Small intestine (tissue), 7 donors: ENCODE measurements at regions not wholly inside any gene's neighbourhood (a gene's known extent, or its start where the extent isn't known, plus 50 kb on each side); places are given as distances from the start of the nearest gene placed in this dataset.
"Not testable (repeated sequence)": the region's sequence is repeated elsewhere in the genome, so short reads cannot be mapped to it uniquely, and the experiment has no call there.

ENCODE experiments used
- DNase-seq, 2 donors: peaks; one replicate each; pipeline versions ENCODE4 v3.0.0 to v3.0.0-alpha.2; 2013
- FAIRE-seq: peaks from 2 replicates; lab custom pipeline; 2012; peaks lifted over from hg19 to GRCh38; lab: Jason Lieb, UNC
- H3K27ac ChIP-seq, 3 donors: one replicate each; pipeline ENCODE4 v1.5.1; 2013; ENCODE audit warnings: low read length in 2 of 3, mild to moderate bottlenecking in 2 of 3, control low read depth in 1 of 3, inconsistent platforms in 1 of 3, low read depth in 1 of 3, moderate library complexity in 1 of 3
- H3K27me3 ChIP-seq, 3 donors: one replicate each; pipeline ENCODE4 v1.6.1; 2013; ENCODE audit warnings: low read length in 3 of 3, inconsistent platforms in 1 of 3; ENCODE audit not compliant: control insufficient read depth in 3 of 3, insufficient read depth in 3 of 3
- H3K36me3 ChIP-seq, 3 donors: one replicate each; pipeline ENCODE4 v1.6.1; 2013; ENCODE audit warnings: low read length in 3 of 3, inconsistent platforms in 1 of 3, low read depth in 1 of 3, mild to moderate bottlenecking in 1 of 3, moderate library complexity in 1 of 3; ENCODE audit not compliant: control insufficient read depth in 3 of 3, insufficient read depth in 2 of 3
- H3K4me1 ChIP-seq, 3 donors: one replicate each; pipeline ENCODE4 v1.6.1; 2013; ENCODE audit warnings: low read length in 2 of 3, inconsistent platforms in 1 of 3, low read depth in 1 of 3, mild to moderate bottlenecking in 1 of 3, moderate library complexity in 1 of 3; ENCODE audit not compliant: control insufficient read depth in 3 of 3, insufficient read depth in 2 of 3
- H3K4me3 ChIP-seq, 3 donors: one replicate each; pipeline ENCODE4 v1.5.1; 2013; ENCODE audit warnings: low read length in 3 of 3, control low read depth in 1 of 3, inconsistent platforms in 1 of 3, low read depth in 1 of 3, mild to moderate bottlenecking in 1 of 3, moderate library complexity in 1 of 3
- H3K9me3 ChIP-seq, 2 donors: one replicate each; pipeline ENCODE4 v1.6.1; 2013; ENCODE audit warnings: low read depth in 1 of 2, low read length in 1 of 2; ENCODE audit not compliant: control insufficient read depth in 2 of 2, insufficient read depth in 1 of 2
- WGBS, 3 donors: extraction: QIAGEN DNeasy Blood & Tissue Kit; methylation state at CpG; one replicate each; pipeline ENCODE4 v1.1.7; 2013; 5-methylcytosine and 5-hydroxymethylcytosine counted together
- donor health status: healthy with polysubstance abuse.
- donor health status: control.
- donor health status: control.
- donor health status: Bipolar disorder and iron deficiency.
- donor health status: healthy.

GRCh38 chr6:101080597-101080996, 199.5 kb upstream of the ASCC3 start:
- no peaks in the 10 kb centered on the region for H3K9me3 ChIP-seq
- H3K4me3 ChIP-seq = no peak overlapping the region
- H3K27ac ChIP-seq = no peak overlapping the region
- WGBS, 3 donors = 52 to 74% (median 61%) methylated on average over 2 of the region's 2 CpGs
- DNase-seq (peak in 1 of 2 donors; percentile 2), FAIRE-seq (no peak)
- H3K27me3 ChIP-seq = no peaks in the 10 kb centered on the region
- H3K36me3 ChIP-seq = no peaks in the 10 kb centered on the region
- no peaks in the 10 kb centered on the region for H3K4me1 ChIP-seq

DNA sequence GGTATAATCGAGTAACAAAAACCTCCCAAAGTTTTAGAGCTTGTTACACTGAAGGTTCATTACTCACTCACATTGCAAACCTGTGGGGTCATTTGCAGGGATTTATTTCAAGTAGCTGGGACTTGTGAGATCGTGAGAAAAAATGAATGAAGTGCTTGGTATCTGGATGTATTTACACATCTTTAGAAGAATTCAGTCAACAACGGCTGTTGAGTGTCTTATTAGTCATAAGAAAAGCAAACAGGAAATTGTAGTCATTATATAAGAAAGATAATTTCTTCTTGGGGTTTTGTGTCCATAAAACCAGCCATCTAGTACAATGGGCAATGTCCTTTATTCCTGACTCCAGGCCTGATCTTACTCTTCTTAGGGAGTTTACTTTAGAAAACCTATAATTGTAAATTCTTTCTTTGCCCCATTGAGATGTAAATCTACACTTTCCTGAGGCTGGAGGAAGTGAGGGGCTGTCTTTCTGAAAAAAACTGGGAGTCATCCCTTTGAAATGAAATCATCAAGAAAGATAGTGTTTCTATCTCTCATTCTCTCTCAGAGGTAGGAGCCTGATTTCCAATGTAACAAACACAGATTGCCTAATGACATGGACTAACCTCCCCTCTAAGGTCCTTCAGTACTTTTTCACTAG, 202.5 kb upstream of the ASCC3 start:
- H3K4me1 ChIP-seq = no peaks in the 10 kb centered on the region
- H3K36me3 ChIP-seq = no peaks in the 10 kb centered on the region
- no peaks in the 10 kb centered on the region for H3K9me3 ChIP-seq
- H3K27ac ChIP-seq = no peak overlapping the region
- no peak for FAIRE-seq
- no peak overlapping the region for H3K4me3 ChIP-seq
- no peaks in the 10 kb centered on the region for H3K27me3 ChIP-seq
- 17 to 25% (median 24%) methylated on average over 3 of the region's 3 CpGs for WGBS, 3 donors
- peak in 1 of 2 donors; percentile 2 for DNase-seq

DNA sequence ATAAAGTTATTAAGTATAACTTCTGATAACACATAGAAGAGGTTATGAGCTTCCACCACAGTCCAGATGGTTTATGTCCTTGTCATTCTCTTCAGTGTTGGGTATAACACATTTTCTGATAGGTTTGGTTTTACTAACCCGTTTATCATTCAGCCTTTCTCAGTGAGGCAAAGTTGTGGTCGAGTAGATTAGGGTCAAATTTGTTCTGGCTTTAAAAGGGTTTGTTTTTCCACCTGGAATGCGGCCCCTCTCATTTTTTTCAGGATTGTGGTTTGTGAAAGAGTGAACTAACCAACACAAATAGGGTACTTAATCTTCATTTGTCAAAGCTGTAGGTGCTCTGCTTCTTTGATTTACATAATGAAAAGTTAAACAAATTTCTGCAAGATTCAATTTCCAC, 204.2 kb upstream of the ASCC3 start:
- no peak overlapping the region for H3K4me3 ChIP-seq
- H3K36me3 ChIP-seq = no peaks in the 10 kb centered on the region
- DNase-seq (no peak), FAIRE-seq (no peak)
- WGBS, 3 donors = 13 to 29% (median 26%) methylated on average over 3 of the region's 3 CpGs
- no peak overlapping the region for H3K27ac ChIP-seq
- H3K27me3 ChIP-seq = no peaks in the 10 kb centered on the region
- H3K4me1 ChIP-seq = no peaks in the 10 kb centered on the region
- no peaks in the 10 kb centered on the region for H3K9me3 ChIP-seq

DNA sequence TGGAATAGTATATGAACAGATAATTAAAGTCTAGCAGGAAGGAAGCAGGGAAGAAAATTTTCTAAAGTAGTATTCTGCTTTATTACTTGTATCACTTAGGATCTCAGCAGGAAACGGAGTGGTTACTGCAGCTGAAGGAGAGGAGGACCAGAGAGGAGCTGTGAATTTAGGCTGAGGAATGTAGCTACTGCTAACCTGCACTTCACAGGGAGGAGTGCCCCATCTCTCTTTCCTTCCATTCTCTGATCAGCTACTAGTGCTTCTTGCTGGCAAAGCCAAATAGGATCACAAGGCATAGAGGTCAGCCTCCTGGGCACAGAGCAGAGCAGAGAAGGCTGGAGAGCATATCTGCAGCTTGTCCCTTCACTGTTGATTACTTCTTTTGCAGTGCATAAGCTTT, 205.3 kb upstream of the ASCC3 start:
- H3K4me3 ChIP-seq = no peak overlapping the region
- DNase-seq = no peak
- 11 to 36% (median 20%) methylated on average over 1 of the region's 1 CpG for WGBS, 3 donors
- no peaks in the 10 kb centered on the region for H3K27me3 ChIP-seq
- H3K27ac ChIP-seq = no peak overlapping the region
- no peaks in the 10 kb centered on the region for H3K36me3 ChIP-seq
- peaks cover 0 to 2% of the 10 kb centered on the region in 2 donors for H3K9me3 ChIP-seq
- H3K4me1 ChIP-seq = no peaks in the 10 kb centered on the region
- no peak for FAIRE-seq

GRCh38 chr6:101088594-101088993, 207.5 kb upstream of the ASCC3 start:
- DNase-seq = no peak
- no peak overlapping the region for H3K4me3 ChIP-seq
- no peak for FAIRE-seq
- 56 to 64% (median 62%) methylated on average over 2 of the region's 2 CpGs for whole genome bisulfite sequencing, 3 donors
- H3K27ac ChIP-seq = no peak overlapping the region
- H3K9me3 ChIP-seq = peaks cover 0 to 11% of the 10 kb centered on the region in 2 donors
- H3K4me1 ChIP-seq = no peaks in the 10 kb centered on the region
- H3K36me3 ChIP-seq = no peaks in the 10 kb centered on the region
- H3K27me3 ChIP-seq = no peaks in the 10 kb centered on the region

DNA sequence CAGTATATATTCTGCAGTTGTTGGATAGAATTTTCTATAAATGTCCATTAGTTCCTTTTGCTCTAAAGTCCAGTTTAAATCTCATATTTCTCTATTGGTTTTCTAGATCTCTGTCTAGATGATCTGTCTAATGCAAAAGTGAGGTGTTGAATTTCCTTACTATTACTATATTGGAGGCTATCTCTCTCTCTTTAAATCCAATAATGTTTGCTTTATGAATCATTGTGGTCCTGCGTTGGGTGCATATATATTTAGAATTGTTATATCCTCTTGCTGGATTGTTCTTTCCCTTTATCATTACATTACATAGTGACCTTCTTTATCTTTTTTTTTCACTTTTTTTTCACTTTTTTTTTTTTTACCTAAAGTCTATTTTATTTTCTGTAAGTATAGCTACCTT, 208.5 kb upstream of the ASCC3 start:
- FAIRE-seq (no peak), DNase-seq (no peak)
- H3K36me3 ChIP-seq = no peaks in the 10 kb centered on the region
- peaks cover 0 to 11% of the 10 kb centered on the region in 2 donors for H3K9me3 ChIP-seq
- H3K4me3 ChIP-seq = no peak overlapping the region
- no peaks in the 10 kb centered on the region for H3K27me3 ChIP-seq
- H3K4me1 ChIP-seq = no peaks in the 10 kb centered on the region
- 65 to 88% (median 76%) methylated on average over 1 of the region's 1 CpG for WGBS, 3 donors
- H3K27ac ChIP-seq = no peak overlapping the region

GRCh38 chr6:101090281-101090680, 209.2 kb upstream of the ASCC3 start:
- no peaks in the 10 kb centered on the region for H3K27me3 ChIP-seq
- no peak for DNase-seq
- no peak overlapping the region for H3K4me3 ChIP-seq
- H3K27ac ChIP-seq = no peak overlapping the region
- H3K9me3 ChIP-seq = peaks cover 0 to 11% of the 10 kb centered on the region in 2 donors
- H3K4me1 ChIP-seq = no peaks in the 10 kb centered on the region
- H3K36me3 ChIP-seq = no peaks in the 10 kb centered on the region
- no peak for FAIRE-seq

- not testable (repeated sequence) for H3K9me3 ChIP-seq, H3K27ac ChIP-seq, H3K4me1 ChIP-seq, H3K4me3 ChIP-seq, H3K27me3 ChIP-seq, DNase-seq, FAIRE-seq, H3K36me3 ChIP-seq
Measured at GRCh38 chr6:101098605-101099004, 217.5 kb upstream of the ASCC3 start.

DNA sequence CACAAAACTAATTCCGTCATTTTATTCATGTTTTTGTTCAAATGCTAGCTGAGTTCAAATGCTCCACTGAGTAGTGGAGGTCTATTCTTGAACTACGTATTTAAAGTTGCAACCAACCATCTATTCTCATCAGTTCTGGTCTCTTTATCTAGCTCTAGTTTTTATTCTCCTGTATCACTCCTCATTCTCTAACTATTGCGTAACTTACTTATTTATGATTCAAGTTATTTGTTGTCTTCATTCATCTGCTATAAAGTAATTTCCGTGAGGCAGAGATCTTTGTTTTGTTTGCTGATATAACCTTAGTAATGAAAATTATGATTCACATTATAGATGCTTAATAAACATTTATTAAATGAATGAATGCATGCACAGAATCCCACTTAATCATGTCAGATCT, 221.6 kb upstream of the ASCC3 start:
- Histone ChIP-seq H3K27me3 (no peaks in the 10 kb centered on the region), H3K27ac (no peak overlapping the region), H3K4me3 (no peak overlapping the region), H3K4me1 (no peaks in the 10 kb centered on the region), H3K36me3 (no peaks in the 10 kb centered on the region), H3K9me3 (no peaks in the 10 kb centered on the region)
- no peak for DNase-seq
- whole genome bisulfite sequencing, 3 donors = 50 to 60% (median 53%) methylated on average over 4 of the region's 4 CpGs
- FAIRE-seq = no peak
